ENCODE measurements at regions not wholly inside any gene's neighbourhood (a gene's known extent, or its start where the extent isn't known, plus 50 kb on each side); places are given as distances from the start of the nearest gene placed in this dataset.

DNA sequence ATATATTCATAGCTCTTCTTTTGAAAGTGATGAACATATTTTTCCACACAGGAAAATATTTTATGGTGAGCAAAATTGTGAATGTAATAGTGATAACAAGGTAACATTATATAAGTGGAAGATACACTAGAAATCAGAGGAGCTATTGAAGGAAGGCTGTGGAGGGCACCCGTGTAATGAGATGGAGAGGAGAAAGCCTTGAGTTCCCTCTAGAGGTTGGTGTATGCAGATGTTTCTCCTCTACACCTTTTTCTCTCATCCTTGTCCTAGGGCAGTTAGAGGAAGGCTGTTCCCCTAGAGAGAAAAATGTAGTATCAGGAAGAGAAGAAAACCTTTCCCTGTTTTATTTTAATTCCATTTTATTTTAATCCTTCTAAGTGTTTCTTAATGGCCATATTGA, 54.6 kb upstream of the NRG3 start:
- no peak overlapping the region for H3K27ac ChIP-seq (ENCODE audit: low read depth, low read length)
- ChIA-PET POLR2A (no interaction called here), CTCF (no interaction called here)
- H3K27me3 ChIP-seq (ENCODE audit: control insufficient read depth, insufficient read depth, low read length) = no peaks in the 10 kb centered on the region
- TF ChIP-seq, protein P1, sequence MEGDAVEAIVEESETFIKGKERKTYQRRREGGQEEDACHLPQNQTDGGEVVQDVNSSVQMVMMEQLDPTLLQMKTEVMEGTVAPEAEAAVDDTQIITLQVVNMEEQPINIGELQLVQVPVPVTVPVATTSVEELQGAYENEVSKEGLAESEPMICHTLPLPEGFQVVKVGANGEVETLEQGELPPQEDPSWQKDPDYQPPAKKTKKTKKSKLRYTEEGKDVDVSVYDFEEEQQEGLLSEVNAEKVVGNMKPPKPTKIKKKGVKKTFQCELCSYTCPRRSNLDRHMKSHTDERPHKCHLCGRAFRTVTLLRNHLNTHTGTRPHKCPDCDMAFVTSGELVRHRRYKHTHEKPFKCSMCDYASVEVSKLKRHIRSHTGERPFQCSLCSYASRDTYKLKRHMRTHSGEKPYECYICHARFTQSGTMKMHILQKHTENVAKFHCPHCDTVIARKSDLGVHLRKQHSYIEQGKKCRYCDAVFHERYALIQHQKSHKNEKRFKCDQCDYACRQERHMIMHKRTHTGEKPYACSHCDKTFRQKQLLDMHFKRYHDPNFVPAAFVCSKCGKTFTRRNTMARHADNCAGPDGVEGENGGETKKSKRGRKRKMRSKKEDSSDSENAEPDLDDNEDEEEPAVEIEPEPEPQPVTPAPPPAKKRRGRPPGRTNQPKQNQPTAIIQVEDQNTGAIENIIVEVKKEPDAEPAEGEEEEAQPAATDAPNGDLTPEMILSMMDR (IDR thresholded peaks at IDR 0.05; ENCODE audit: low read depth, low read length) = no peak
- peaks cover 8% of the 10 kb centered on the region for H3K9me3 ChIP-seq (ENCODE audit: control insufficient read depth, insufficient read depth, low read length)
- DNase-seq (ENCODE audit: low read depth, low spot score) = no peak
- no peak overlapping the region for H3K4me3 ChIP-seq (ENCODE audit: low read depth, low read length)
